ENCODE measurements at regions not wholly inside any gene's neighbourhood (a gene's known extent, or its start where the extent isn't known, plus 50 kb on each side); places are given as distances from the start of the nearest gene placed in this dataset.

- Mint-ChIP-seq H3K27me3 (ENCODE audit: low read depth, poor library complexity) (peaks cover 6% of the 10 kb centered on the region), H3K9me3 (peaks cover 5% of the 10 kb centered on the region), H3K4me3 (no peak overlapping the region), H3K27ac (no peak overlapping the region), H3K4me1 (no peaks in the 10 kb centered on the region), H3K36me3 (ENCODE audit: low read depth) (no peaks in the 10 kb centered on the region)
- no peak for TF ChIP-seq CTCF (IDR thresholded peaks at IDR 0.05)
- no peak for DNase-seq
Observed at GRCh38 chr3:102200560-102200959, 234.3 kb upstream of the ZPLD1 start.

- H3K27me3 Mint-ChIP-seq (ENCODE audit: low read depth, poor library complexity): peaks cover 6% of the 10 kb centered on the region
- H3K4me3 Mint-ChIP-seq: no peak overlapping the region
- H3K4me1 Mint-ChIP-seq: no peaks in the 10 kb centered on the region
Observed at GRCh38 chr3:102205647-102206046, 229.2 kb upstream of the ZPLD1 start.

GRCh38 chr3:102206511-102207031 lies 228.2 kb upstream of the ZPLD1 start:
- DNase-seq: no peak
- no peak for TF ChIP-seq CTCF (IDR thresholded peaks at IDR 0.05)
- Mint-ChIP-seq H3K9me3 (peaks cover 17% of the 10 kb centered on the region), H3K4me1 (no peaks in the 10 kb centered on the region), H3K27ac (no peak overlapping the region), H3K36me3 (ENCODE audit: low read depth) (no peaks in the 10 kb centered on the region), H3K27me3 (ENCODE audit: low read depth, poor library complexity) (peaks cover 6% of the 10 kb centered on the region), H3K4me3 (no peak overlapping the region)

More at GRCh38 chr3:102205647-102206046, 229.2 kb upstream of the ZPLD1 start:
- Mint-ChIP-seq H3K27ac (no peak overlapping the region), H3K36me3 (ENCODE audit: low read depth) (no peaks in the 10 kb centered on the region), H3K9me3 (peaks cover 12% of the 10 kb centered on the region)
- no peak for DNase-seq
- TF ChIP-seq CTCF (IDR thresholded peaks at IDR 0.05): no peak

- no peak overlapping the region for H3K27ac Mint-ChIP-seq
- DNase-seq: no peak
- peaks cover 19% of the 10 kb centered on the region for H3K9me3 Mint-ChIP-seq
- H3K27me3 Mint-ChIP-seq (ENCODE audit: low read depth, poor library complexity): peaks cover 6% of the 10 kb centered on the region
- H3K4me1 Mint-ChIP-seq: no peaks in the 10 kb centered on the region
- H3K4me3 Mint-ChIP-seq: no peak overlapping the region
- H3K36me3 Mint-ChIP-seq (ENCODE audit: low read depth): no peaks in the 10 kb centered on the region
- no peak for TF ChIP-seq CTCF (IDR thresholded peaks at IDR 0.05)
Observed at GRCh38 chr3:102207151-102207571, 227.7 kb upstream of the ZPLD1 start.

- DNase-seq: no peak
Observed at GRCh38 chr3:102215166-102215565, 219.6 kb upstream of the ZPLD1 start.

More at GRCh38 chr3:102215166-102215565, 219.6 kb upstream of the ZPLD1 start:
- TF ChIP-seq CTCF (IDR thresholded peaks at IDR 0.05): no peak
- Mint-ChIP-seq H3K9me3 (peaks cover 49% of the 10 kb centered on the region), H3K27ac (no peak overlapping the region), H3K27me3 (ENCODE audit: low read depth, poor library complexity) (peaks cover 3% of the 10 kb centered on the region), H3K4me1 (no peaks in the 10 kb centered on the region), H3K36me3 (ENCODE audit: low read depth) (no peaks in the 10 kb centered on the region), H3K4me3 (no peak overlapping the region)
